HCT116 (cell line): ENCODE measurements at regions not wholly inside any gene's neighbourhood (a gene's known extent, or its start where the extent isn't known, plus 50 kb on each side); places are given as distances from the start of the nearest gene placed in this dataset.

Experiments
- CTCF ChIP-seq, 3 experiments: fragments of 200-600 bp in 1 of 3; sonication (generic) in 1 of 3; IDR thresholded peaks in 2 of 3; conservative IDR thresholded peaks in 1 of 3; 2 replicates each; pipeline ENCODE4 v1.5.1; 2012 to 2017; ENCODE audit warnings: low read depth in 2 of 3, low read length in 2 of 3, antibody characterized with exemption in 1 of 3, borderline replicate concordance in 1 of 3, control low read depth in 1 of 3, mild to moderate bottlenecking in 1 of 3, mixed read lengths in 1 of 3, mixed run types in 1 of 3, moderate library complexity in 1 of 3; ENCODE audit not compliant: insufficient read depth in 1 of 3
- EZH2phosphoT487 ChIP-seq: fragments of 200-600 bp; IDR thresholded peaks from 2 replicates; pipeline ENCODE4 v1.6.1; 2018; ENCODE audit warnings: antibody characterized with exemption, borderline replicate concordance
- POLR2A ChIP-seq: IDR thresholded peaks from 2 replicates; pipeline ENCODE4 v1.7.0; 2011; ENCODE audit warnings: borderline replicate concordance; ENCODE audit not compliant: insufficient read depth, insufficient read length; ENCODE audit errors: extremely low read depth
- SP1 ChIP-seq: IDR thresholded peaks from 2 replicates; pipeline ENCODE4 v1.6.1; 2012; ENCODE audit warnings: low read depth
- TCF7L2 ChIP-seq: IDR thresholded peaks from 2 replicates; pipeline ENCODE4 v1.7.0; 2011; ENCODE audit warnings: borderline replicate concordance, inconsistent platforms; ENCODE audit not compliant: insufficient read depth, insufficient read length; ENCODE audit errors: extremely low read depth
- ZNF274 ChIP-seq: fragments of 200-500 bp; sonication (Bioruptor generic); IDR thresholded peaks from 2 replicates; pipeline ENCODE4 v1.6.1; 2014; ENCODE audit warnings: mild to moderate bottlenecking, low read depth, low read length, inconsistent platforms

GRCh38 chr1:68974447-68974846 lies 477.6 kb upstream of the DEPDC1 start:
- TF ChIP-seq SP1 (no peak), CTCF (IDR thresholded peaks at IDR 0.05 in 2 of 3, conservative IDR thresholded peaks at IDR 0.05 in 1 of 3; ENCODE audit: borderline replicate concordance in 1 of 3, insufficient read depth in 1 of 3, low read depth in 2 of 3, low read length in 2 of 3) (0 out of 6 replicates have a peak, but pooled peaks of 1 of the 3 experiments have one; percentile 7), POLR2A (no peak), TCF7L2 (no peak), ZNF274 (no peak), EZH2phosphoT487 (no peak)
